ENCODE measurements at regions not wholly inside any gene's neighbourhood (a gene's known extent, or its start where the extent isn't known, plus 50 kb on each side); places are given as distances from the start of the nearest gene placed in this dataset.

- no peak overlapping the region for H3K4me3 ChIP-seq (ENCODE audit: low read length)
- H3K4me1 ChIP-seq (ENCODE audit: insufficient read depth, low read length), result 0 out of 2 replicates have a peak, but pooled peaks cover 4% of the 10 kb centered on the region
- no peaks in the 10 kb centered on the region for H3K27me3 ChIP-seq (ENCODE audit: low read length)
- no peaks in the 10 kb centered on the region for H3F3A ChIP-seq (ENCODE audit: low read length, unreplicated experiment)
- no peak overlapping the region for H3K4me2 ChIP-seq (ENCODE audit: low read length)
- DNase-seq (no peak), ATAC-seq (no peak)
- no peak overlapping the region for H3K9ac ChIP-seq (ENCODE audit: low read length)
- no peaks in the 10 kb centered on the region for H3K36me3 ChIP-seq (ENCODE audit: low read depth, low read length)
- intact Hi-C loops (cut with micrococcal nuclease), result no loop called here
- H3K9me3 ChIP-seq (ENCODE audit: low read length), result 0 out of 2 replicates have a peak, but pooled peaks cover 5% of the 10 kb centered on the region
- H3K27ac ChIP-seq (ENCODE audit: low read length), result no peak overlapping the region
- no peaks in the 10 kb centered on the region for H3K79me2 ChIP-seq (ENCODE audit: low read length)
- H4K20me1 ChIP-seq (ENCODE audit: low read length), result no peaks in the 10 kb centered on the region
- no peak overlapping the region for H2AFZ ChIP-seq (ENCODE audit: low read length)
- POLR2A ChIA-PET (ENCODE audit: unreplicated experiment), result interaction anchor here (0.8 kb wide), 1 partner anchor 288 kb away, joined by 4 read pairs; no protein-coding TSS in a partner anchor
- TF ChIP-seq EZH2 (IDR thresholded peaks at IDR 0.05; ENCODE audit: low read length, unreplicated experiment) (no peak), EZH2phosphoT487 (IDR thresholded peaks at IDR 0.05; ENCODE audit: borderline replicate concordance, low read length) (no peak)
- TF ChIP-seq, protein P1, sequence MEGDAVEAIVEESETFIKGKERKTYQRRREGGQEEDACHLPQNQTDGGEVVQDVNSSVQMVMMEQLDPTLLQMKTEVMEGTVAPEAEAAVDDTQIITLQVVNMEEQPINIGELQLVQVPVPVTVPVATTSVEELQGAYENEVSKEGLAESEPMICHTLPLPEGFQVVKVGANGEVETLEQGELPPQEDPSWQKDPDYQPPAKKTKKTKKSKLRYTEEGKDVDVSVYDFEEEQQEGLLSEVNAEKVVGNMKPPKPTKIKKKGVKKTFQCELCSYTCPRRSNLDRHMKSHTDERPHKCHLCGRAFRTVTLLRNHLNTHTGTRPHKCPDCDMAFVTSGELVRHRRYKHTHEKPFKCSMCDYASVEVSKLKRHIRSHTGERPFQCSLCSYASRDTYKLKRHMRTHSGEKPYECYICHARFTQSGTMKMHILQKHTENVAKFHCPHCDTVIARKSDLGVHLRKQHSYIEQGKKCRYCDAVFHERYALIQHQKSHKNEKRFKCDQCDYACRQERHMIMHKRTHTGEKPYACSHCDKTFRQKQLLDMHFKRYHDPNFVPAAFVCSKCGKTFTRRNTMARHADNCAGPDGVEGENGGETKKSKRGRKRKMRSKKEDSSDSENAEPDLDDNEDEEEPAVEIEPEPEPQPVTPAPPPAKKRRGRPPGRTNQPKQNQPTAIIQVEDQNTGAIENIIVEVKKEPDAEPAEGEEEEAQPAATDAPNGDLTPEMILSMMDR (conservative IDR thresholded peaks at IDR 0.05; ENCODE audit: low read depth, low read length), result no peak
- BruUV-seq (replicated peaks), result no TSS peak
- CTCF ChIA-PET, result no interaction called here
- H3K9me2 ChIP-seq (replicated peaks; ENCODE audit: low read length), result no peaks in the 10 kb centered on the region
Observed at GRCh38 chr14:43621282-43621681, 885.8 kb downstream of the FSCB start.

- no peaks in the 10 kb centered on the region for H3K27me3 ChIP-seq (ENCODE audit: low read length)
- H3K9me3 ChIP-seq (ENCODE audit: low read length), result no peaks in the 10 kb centered on the region
- no peak overlapping the region for H3K9ac ChIP-seq (ENCODE audit: low read length)
- no peaks in the 10 kb centered on the region for H3K79me2 ChIP-seq (ENCODE audit: low read length)
- H3F3A ChIP-seq (ENCODE audit: low read length, unreplicated experiment), result no peaks in the 10 kb centered on the region
- ChIA-PET CTCF (no interaction called here), POLR2A (ENCODE audit: unreplicated experiment) (no interaction called here)
- H2AFZ ChIP-seq (ENCODE audit: low read length), result no peak overlapping the region
- no peaks in the 10 kb centered on the region for H4K20me1 ChIP-seq (ENCODE audit: low read length)
- H3K4me3 ChIP-seq (ENCODE audit: low read length), result no peak overlapping the region
- H3K4me2 ChIP-seq (ENCODE audit: low read length), result no peak overlapping the region
- no TSS peak for BruUV-seq (replicated peaks)
- intact Hi-C loops (cut with micrococcal nuclease), result no loop called here
- TF ChIP-seq EZH2phosphoT487 (IDR thresholded peaks at IDR 0.05; ENCODE audit: borderline replicate concordance, low read length) (no peak), EZH2 (IDR thresholded peaks at IDR 0.05; ENCODE audit: low read length, unreplicated experiment) (no peak)
- TF ChIP-seq, protein P1 (conservative IDR thresholded peaks at IDR 0.05; ENCODE audit: low read depth, low read length), result no peak
- DNase-seq, result no peak
- no peaks in the 10 kb centered on the region for H3K36me3 ChIP-seq (ENCODE audit: low read depth, low read length)
- H3K27ac ChIP-seq (ENCODE audit: low read length), result no peak overlapping the region
- no peaks in the 10 kb centered on the region for H3K4me1 ChIP-seq (ENCODE audit: insufficient read depth, low read length)
- no peaks in the 10 kb centered on the region for H3K9me2 ChIP-seq (replicated peaks; ENCODE audit: low read length)
- ATAC-seq, result no peak
Observed at GRCh38 chr14:43595096-43595772, 911.8 kb downstream of the FSCB start.

- Histone ChIP-seq H3K4me2 (ENCODE audit: low read length) (no peak overlapping the region), H3K4me1 (ENCODE audit: insufficient read depth, low read length) (no peaks in the 10 kb centered on the region), H3K9me2 (replicated peaks; ENCODE audit: low read length) (no peaks in the 10 kb centered on the region), H3K79me2 (ENCODE audit: low read length) (no peaks in the 10 kb centered on the region), H3K27me3 (ENCODE audit: low read length) (no peaks in the 10 kb centered on the region), H4K20me1 (ENCODE audit: low read length) (no peaks in the 10 kb centered on the region), H3K9me3 (ENCODE audit: low read length) (no peaks in the 10 kb centered on the region), H2AFZ (ENCODE audit: low read length) (no peak overlapping the region), H3K27ac (ENCODE audit: low read length) (no peak overlapping the region), H3F3A (ENCODE audit: low read length, unreplicated experiment) (no peaks in the 10 kb centered on the region), H3K4me3 (ENCODE audit: low read length) (no peak overlapping the region), H3K9ac (ENCODE audit: low read length) (no peak overlapping the region), H3K36me3 (ENCODE audit: low read depth, low read length) (no peaks in the 10 kb centered on the region)
- no TSS peak for BruUV-seq (replicated peaks)
- intact Hi-C loops (cut with micrococcal nuclease), result no loop called here
- no peak for DNase-seq
- TF ChIP-seq EZH2 (IDR thresholded peaks at IDR 0.05; ENCODE audit: low read length, unreplicated experiment) (no peak), EZH2phosphoT487 (IDR thresholded peaks at IDR 0.05; ENCODE audit: borderline replicate concordance, low read length) (no peak)
- TF ChIP-seq, protein P1 (conservative IDR thresholded peaks at IDR 0.05; ENCODE audit: low read depth, low read length), result no peak
- no peak for ATAC-seq
- ChIA-PET CTCF (no interaction called here), POLR2A (ENCODE audit: unreplicated experiment) (no interaction called here)
Observed at GRCh38 chr14:43591776-43592175, 915.3 kb downstream of the FSCB start.

Measured in PC-3 (cell line).